ENCODE measurements at regions not wholly inside any gene's neighbourhood (a gene's known extent, or its start where the extent isn't known, plus 50 kb on each side); places are given as distances from the start of the nearest gene placed in this dataset.

DNA sequence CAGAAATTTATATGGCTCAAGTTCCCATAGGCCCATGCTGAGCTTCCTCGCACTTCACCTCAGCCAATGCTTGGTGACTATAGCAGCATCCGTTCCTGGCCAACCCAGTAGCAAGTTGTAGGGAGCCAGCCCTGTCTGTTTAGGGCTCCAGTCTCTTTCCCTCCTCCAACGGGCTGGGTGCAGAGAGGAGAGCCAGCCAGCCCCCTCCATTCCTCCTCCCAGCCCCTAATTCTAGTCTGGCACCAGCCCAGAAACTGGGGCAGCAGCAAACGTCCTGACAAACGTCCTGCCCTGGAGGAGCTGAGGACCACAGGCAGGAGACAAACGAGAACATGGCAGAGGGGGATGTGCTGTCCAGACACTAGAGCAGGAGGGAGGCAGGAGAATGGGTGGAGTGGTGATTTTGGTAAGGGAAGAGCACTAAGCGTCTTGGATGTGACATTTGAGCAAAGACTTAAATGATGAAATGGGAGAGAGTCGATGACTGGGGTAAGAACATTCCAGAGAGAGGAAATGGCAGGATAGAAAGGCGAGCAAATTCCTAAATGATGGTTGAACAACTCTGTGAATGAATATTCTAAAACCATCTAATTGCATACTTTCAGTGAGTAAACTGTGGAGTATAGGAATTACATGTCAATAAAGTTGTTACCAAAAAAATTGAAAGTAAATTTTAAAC, 222.5 kb upstream of the DAPK1 start:
- peaks cover 74% of the 10 kb centered on the region for H3F3A ChIP-seq (ENCODE audit: insufficient read depth)
- no peaks in the 10 kb centered on the region for H4K20me1 ChIP-seq (ENCODE audit: insufficient read depth)
- H3K4me2 ChIP-seq (ENCODE audit: unreplicated experiment) = peak overlapping the region; percentile 63
- no peaks in the 10 kb centered on the region for H3K9me2 ChIP-seq (ENCODE audit: insufficient read depth)
- H3K4me1 ChIP-seq (ENCODE audit: insufficient read depth) = peaks cover 92% of the 10 kb centered on the region
- no peaks in the 10 kb centered on the region for H3K27me3 ChIP-seq (replicated peaks; ENCODE audit: insufficient read depth)
- no peak overlapping the region for H3K4me3 ChIP-seq
- no peaks in the 10 kb centered on the region for H3K79me2 ChIP-seq (ENCODE audit: insufficient read depth)
- in situ Hi-C loops (cut with MboI) = no loop called here
- no peaks in the 10 kb centered on the region for H3K36me3 ChIP-seq (ENCODE audit: low read depth)
- H3K9me3 ChIP-seq (ENCODE audit: low read depth) = no peaks in the 10 kb centered on the region
- no peak overlapping the region for H3K9ac ChIP-seq
- H3K27ac ChIP-seq = peak overlapping the region; percentile 20
- 47 to 52% methylated on average over 9 of the region's 9 CpGs for WGBS, 2 experiments (ENCODE audit: low coverage in 1 of 2, low lambda C conversion rate in 2 of 2, missing lambda C conversion rate in 2 of 2)
- H2AFZ ChIP-seq = no peak overlapping the region
- TF ChIP-seq EZH2 (IDR thresholded peaks at IDR 0.05; ENCODE audit: insufficient read depth, poor library complexity, severe bottlenecking) (no peak), EZH2phosphoT487 (IDR thresholded peaks at IDR 0.05; ENCODE audit: insufficient read depth, low read depth) (no peak)
- no peak for DNase-seq

DNA sequence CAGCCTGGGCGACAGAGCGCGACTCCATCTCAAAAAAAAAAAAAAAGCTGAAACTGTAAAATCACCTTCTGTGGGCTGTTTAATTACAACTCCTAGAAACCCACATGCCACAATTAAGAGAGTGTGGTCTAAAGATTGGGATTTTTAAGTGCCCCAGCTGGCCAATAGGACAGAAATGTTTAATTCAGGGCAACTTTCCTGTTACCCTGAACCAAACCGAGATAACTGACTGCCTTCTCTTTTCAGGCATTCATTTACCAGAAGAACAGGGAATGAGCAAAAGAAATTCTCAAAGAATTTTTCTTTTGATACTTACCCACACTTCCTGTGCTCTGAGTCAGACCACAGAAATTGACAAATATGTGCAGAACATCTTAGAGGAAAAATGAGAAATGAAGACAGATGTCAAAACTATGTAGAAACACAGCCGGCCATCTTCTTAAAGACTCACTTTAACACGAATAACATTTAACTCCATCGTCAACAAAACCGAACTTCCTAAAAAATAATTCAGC, 221.3 kb upstream of the DAPK1 start:
- H3K9me2 ChIP-seq (ENCODE audit: insufficient read depth) = no peaks in the 10 kb centered on the region
- H3F3A ChIP-seq (ENCODE audit: insufficient read depth) = peaks cover 63% of the 10 kb centered on the region

GRCh38 chr9:87276851-87277261, 220.8 kb upstream of the DAPK1 start:
- no peaks in the 10 kb centered on the region for H3K9me3 ChIP-seq (ENCODE audit: low read depth)
- peak overlapping the region; percentile 63 for H3K4me2 ChIP-seq (ENCODE audit: unreplicated experiment)
- peak; percentile 58 for DNase-seq
- H3K79me2 ChIP-seq (ENCODE audit: insufficient read depth) = no peaks in the 10 kb centered on the region
- no peaks in the 10 kb centered on the region for H4K20me1 ChIP-seq (ENCODE audit: insufficient read depth)
- H2AFZ ChIP-seq = peak overlapping the region; percentile 53
- no peaks in the 10 kb centered on the region for H3K27me3 ChIP-seq (replicated peaks; ENCODE audit: insufficient read depth)
- H3K4me3 ChIP-seq = peak overlapping the region; percentile 23
- WGBS, 2 experiments (ENCODE audit: low coverage in 1 of 2, low lambda C conversion rate in 2 of 2, missing lambda C conversion rate in 2 of 2) = 61 to 65% methylated on average over 3 of the region's 3 CpGs
- H3F3A ChIP-seq (ENCODE audit: insufficient read depth) = peaks cover 58% of the 10 kb centered on the region
- no peaks in the 10 kb centered on the region for H3K9me2 ChIP-seq (ENCODE audit: insufficient read depth)
- no peaks in the 10 kb centered on the region for H3K36me3 ChIP-seq (ENCODE audit: low read depth)
- H3K27ac ChIP-seq = peak overlapping the region; percentile 72
- H3K4me1 ChIP-seq (ENCODE audit: insufficient read depth) = peaks cover 75% of the 10 kb centered on the region
- in situ Hi-C loops (cut with MboI) = no loop called here
- TF ChIP-seq EZH2 (IDR thresholded peaks at IDR 0.05; ENCODE audit: insufficient read depth, poor library complexity, severe bottlenecking) (no peak), EZH2phosphoT487 (IDR thresholded peaks at IDR 0.05; ENCODE audit: insufficient read depth, low read depth) (no peak)
- no peak overlapping the region for H3K9ac ChIP-seq

More for the DNA sequence above, 221.3 kb upstream of the DAPK1 start:
- H3K36me3 ChIP-seq (ENCODE audit: low read depth) = no peaks in the 10 kb centered on the region
- no peaks in the 10 kb centered on the region for H4K20me1 ChIP-seq (ENCODE audit: insufficient read depth)
- WGBS, 2 experiments (ENCODE audit: low coverage in 1 of 2, low lambda C conversion rate in 2 of 2, missing lambda C conversion rate in 2 of 2) = 37 to 39% methylated on average over 8 of the region's 8 CpGs
- H3K27ac ChIP-seq = peak overlapping the region; percentile 72
- peak; percentile 90 for DNase-seq
- H3K9me3 ChIP-seq (ENCODE audit: low read depth) = no peaks in the 10 kb centered on the region
- TF ChIP-seq EZH2phosphoT487 (IDR thresholded peaks at IDR 0.05; ENCODE audit: insufficient read depth, low read depth) = no peak
- no peak for TF ChIP-seq EZH2 (IDR thresholded peaks at IDR 0.05; ENCODE audit: insufficient read depth, poor library complexity, severe bottlenecking)
- peak overlapping the region; percentile 23; the same call in 1 of the 2 replicates for H3K4me3 ChIP-seq
- H3K9ac ChIP-seq = no peak overlapping the region
- peaks cover 80% of the 10 kb centered on the region for H3K4me1 ChIP-seq (ENCODE audit: insufficient read depth)
- H3K27me3 ChIP-seq (replicated peaks; ENCODE audit: insufficient read depth) = no peaks in the 10 kb centered on the region
- no peaks in the 10 kb centered on the region for H3K79me2 ChIP-seq (ENCODE audit: insufficient read depth)
- in situ Hi-C loops (cut with MboI) = no loop called here
- peak overlapping the region; percentile 53 for H2AFZ ChIP-seq
- H3K4me2 ChIP-seq (ENCODE audit: unreplicated experiment) = peak overlapping the region; percentile 63

DNA sequence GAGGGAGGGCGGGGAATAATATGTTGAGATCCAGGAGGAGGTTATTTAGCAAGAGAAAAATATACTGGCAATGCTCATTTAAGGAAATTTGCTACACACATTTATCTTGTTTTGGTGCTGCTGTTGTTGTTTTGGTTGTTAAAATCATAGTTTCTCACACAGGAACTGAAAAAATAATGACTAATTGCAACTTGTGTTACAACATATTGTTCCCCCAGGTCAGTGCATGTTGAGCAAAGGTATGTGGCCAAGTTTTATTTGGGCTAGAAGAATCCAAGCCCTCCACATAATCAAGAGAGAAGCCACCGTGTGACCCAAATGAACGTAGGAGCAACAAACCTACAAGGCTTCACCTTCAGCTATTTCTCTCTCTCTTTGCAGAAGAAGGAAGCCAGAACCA, 220.3 kb upstream of the DAPK1 start:
- Histone ChIP-seq H2AFZ (peak overlapping the region; percentile 53), H3K9ac (no peak overlapping the region), H3K79me2 (ENCODE audit: insufficient read depth) (no peaks in the 10 kb centered on the region), H3K4me2 (ENCODE audit: unreplicated experiment) (peak overlapping the region; percentile 63), H3F3A (ENCODE audit: insufficient read depth) (peaks cover 55% of the 10 kb centered on the region), H3K4me1 (ENCODE audit: insufficient read depth) (peaks cover 71% of the 10 kb centered on the region), H3K36me3 (ENCODE audit: low read depth) (no peaks in the 10 kb centered on the region), H3K27ac (peak overlapping the region; percentile 72), H3K27me3 (replicated peaks; ENCODE audit: insufficient read depth) (no peaks in the 10 kb centered on the region), H4K20me1 (ENCODE audit: insufficient read depth) (no peaks in the 10 kb centered on the region), H3K4me3 (0 out of 2 replicates have a peak overlapping the region, but pooled peaks have one; percentile 23), H3K9me3 (ENCODE audit: low read depth) (no peaks in the 10 kb centered on the region), H3K9me2 (ENCODE audit: insufficient read depth) (no peaks in the 10 kb centered on the region)
- no peak for TF ChIP-seq EZH2 (IDR thresholded peaks at IDR 0.05; ENCODE audit: insufficient read depth, poor library complexity, severe bottlenecking)
- no peak for TF ChIP-seq EZH2phosphoT487 (IDR thresholded peaks at IDR 0.05; ENCODE audit: insufficient read depth, low read depth)
- in situ Hi-C loops (cut with MboI) = no loop called here
- 87 to 92% methylated on average over 3 of the region's 3 CpGs for WGBS, 2 experiments (ENCODE audit: low coverage in 1 of 2, low lambda C conversion rate in 2 of 2, missing lambda C conversion rate in 2 of 2)
- DNase-seq = no peak
